Spleen (tissue), 11 donors: ENCODE measurements at regions not wholly inside any gene's neighbourhood (a gene's known extent, or its start where the extent isn't known, plus 50 kb on each side); places are given as distances from the start of the nearest gene placed in this dataset.

Experiments used
- DNase-seq: peaks from one replicate; pipeline ENCODE4 v3.0.0-alpha.2; 2020
- H3K27ac ChIP-seq, 8 donors: fragments of 200-600 bp; sonication (generic) in 7 of 8; 1 replicate in 4 of 8; 2 replicates in 4 of 8; pipeline versions ENCODE4 v1.5.0 to v1.8.0; 2016 to 2021; ENCODE audit warnings: inconsistent platforms in 4 of 8, mild to moderate bottlenecking in 4 of 8, moderate library complexity in 1 of 8
- H3K27me3 ChIP-seq, 7 donors: fragments of 200-600 bp; sonication (generic) in 6 of 7; replicated peaks in 1 of 7; 1 replicate in 4 of 7; 2 replicates in 3 of 7; pipeline versions ENCODE4 v1.5.0 to v1.8.0; 2016 to 2021; ENCODE audit warnings: inconsistent platforms in 3 of 7, mild to moderate bottlenecking in 1 of 7
- H3K36me3 ChIP-seq, 6 donors: fragments of 200-600 bp; sonication (generic) in 5 of 6; 1 replicate in 4 of 6; 2 replicates in 2 of 6; pipeline versions ENCODE4 v1.5.0 to v1.8.0; 2016 to 2021; ENCODE audit warnings: inconsistent platforms in 2 of 6
- H3K4me1 ChIP-seq, 6 donors: fragments of 200-600 bp; sonication (generic) in 5 of 6; 1 replicate in 3 of 6; 2 replicates in 3 of 6; pipeline versions ENCODE4 v1.5.0 to v1.8.0; 2016 to 2021; ENCODE audit warnings: inconsistent platforms in 3 of 6
- H3K4me3 ChIP-seq, 8 donors: fragments of 200-600 bp; sonication (generic) in 7 of 8; 1 replicate in 4 of 8; 2 replicates in 4 of 8; pipeline versions ENCODE4 v1.5.0 to v1.8.0; 2016 to 2021; ENCODE audit warnings: inconsistent platforms in 4 of 8, mild to moderate bottlenecking in 4 of 8, moderate library complexity in 2 of 8
- H3K9me3 ChIP-seq, 8 donors: fragments of 200-600 bp; sonication (generic) in 7 of 8; 1 replicate in 4 of 8; 2 replicates in 4 of 8; pipeline versions ENCODE4 v1.5.0 to v1.8.0; 2016 to 2021; ENCODE audit warnings: inconsistent platforms in 4 of 8
- CTCF ChIP-seq, 11 experiments: fragments of 200-600 bp in 7 of 11; fragments of 450-650 bp in 4 of 11; sonication (generic) in 4 of 11; IDR thresholded peaks in 8 of 11; conservative IDR thresholded peaks in 3 of 11; 1 replicate in 7 of 11; 2 replicates in 4 of 11; pipeline versions ENCODE4 v1.4.0 to v1.8.0; 2016 to 2021; ENCODE audit warnings: antibody characterized with exemption in 11 of 11, inconsistent platforms in 4 of 11, mild to moderate bottlenecking in 1 of 11
- POLR2A ChIP-seq, 3 donors: fragments of 450-650 bp; IDR thresholded peaks; one replicate each; pipeline ENCODE4 v1.5.1; 2017; ENCODE audit warnings: antibody characterized with exemption in 3 of 3, mild to moderate bottlenecking in 1 of 3
- POLR2AphosphoS5 ChIP-seq, 3 donors: sonication (generic); formaldehyde crosslinking; IDR thresholded peaks; one replicate each; pipeline ENCODE4 v1.5.1; 2017; ENCODE audit warnings: antibody characterized with exemption in 3 of 3
- WGBS, 5 donors: extraction: QIAGEN DNeasy Blood & Tissue Kit in 3 of 5; methylation state at CpG; one replicate each; pipeline versions ENCODE4 v1.1.5 to v1.1.7; 2013 to 2018; 5-methylcytosine and 5-hydroxymethylcytosine counted together
- intact Hi-C: fragments of 100-400 bp; cut with DNase I; formaldehyde crosslinking; loops from one replicate; pipeline ENCODE4 v1.15.0; 2023; ENCODE audit warnings: low total_unique reads
- donor health status: healthy with polysubstance abuse.
- donor health status: DM: no; HTN: no; CAD: no; lungs with moderate emphysema.
- donor health status: DM: no; HTN: no; CAD: no.
- donor health status: Bipolar disorder and iron deficiency.
- donor health status: healthy.
- donor health status: DM: no; HTN: no; CAD: no.
- donor health status: DM: yes; HTN: yes; CAD: no.

GRCh38 chr14:65287264-65288131, 125.0 kb upstream of the FUT8 start:
- peak; percentile 85 for DNase-seq
- peak overlapping the region in 1 of 8 donors; percentile 35 for H3K4me3 ChIP-seq
- H3K36me3 ChIP-seq: no peaks in the 10 kb centered on the region
- peak overlapping the region; percentile 55 to 89 (median 81) for H3K27ac ChIP-seq
- TF ChIP-seq CTCF (IDR thresholded peaks at IDR 0.05 in 8 of 11, conservative IDR thresholded peaks at IDR 0.05 in 3 of 11) (no peak), POLR2AphosphoS5 (IDR thresholded peaks at IDR 0.05) (peak in 2 of 3 donors; percentile 57 to 73)
- H3K27me3 ChIP-seq: no peaks in the 10 kb centered on the region
- peaks cover 8 to 80% (median 64%) of the 10 kb centered on the region in 6 donors for H3K4me1 ChIP-seq
- WGBS, 5 donors: 46 to 54% (median 50%) methylated on average over 26 to 29 of the region's 29 CpGs
- no peaks in the 10 kb centered on the region for H3K9me3 ChIP-seq
- intact Hi-C loops: no loop called here

DNA sequence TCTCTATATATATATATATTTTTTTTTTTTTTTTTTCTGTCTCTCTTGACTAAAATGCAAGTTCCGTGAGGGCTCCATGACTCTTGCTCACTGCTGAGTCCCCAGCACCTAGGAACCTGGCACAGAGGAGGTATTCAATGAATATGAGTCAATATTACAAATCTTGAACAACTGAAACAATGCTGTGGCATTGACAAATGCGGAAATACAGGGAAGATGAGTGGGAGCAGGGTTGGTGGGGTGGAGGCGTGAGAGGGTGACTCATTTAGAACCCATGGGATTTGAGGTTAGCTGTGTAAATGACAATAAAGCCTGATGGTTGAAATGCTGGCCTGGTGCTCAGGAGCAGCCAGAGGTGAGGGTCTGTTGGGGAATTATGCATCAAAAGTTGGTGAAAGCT, 121.7 kb upstream of the FUT8 start:
- H3K27ac ChIP-seq: peak overlapping the region in 4 of 8 donors; percentile 36 to 59 (median 54)
- no peak for TF ChIP-seq POLR2A (IDR thresholded peaks at IDR 0.05)
- TF ChIP-seq CTCF (IDR thresholded peaks at IDR 0.05 in 8 of 11, conservative IDR thresholded peaks at IDR 0.05 in 3 of 11): no peak
- no peak for TF ChIP-seq POLR2AphosphoS5 (IDR thresholded peaks at IDR 0.05)

DNA sequence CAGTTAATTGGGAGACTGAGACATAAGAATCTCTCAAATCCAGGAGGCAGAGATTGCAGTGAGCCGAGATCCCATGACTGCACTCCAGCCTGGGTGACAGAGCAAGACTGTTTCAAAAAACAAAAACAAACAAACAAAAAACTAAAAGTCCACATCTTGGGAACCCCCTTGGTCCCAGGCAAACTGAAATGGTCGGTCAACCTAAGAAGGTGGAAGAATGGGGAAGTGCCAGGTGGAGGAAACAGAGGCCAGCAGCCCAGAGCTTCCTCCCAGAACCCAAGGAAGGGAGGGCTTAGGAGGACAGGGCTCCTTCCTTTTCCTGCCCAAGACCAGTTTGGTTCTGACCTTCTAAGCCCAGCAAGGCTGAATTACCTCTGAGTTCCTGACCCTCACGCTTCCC, 121.0 kb upstream of the FUT8 start:
- intact Hi-C loops: no loop called here
- Histone ChIP-seq H3K4me3 (no peak overlapping the region), H3K9me3 (no peaks in the 10 kb centered on the region), H3K4me1 (peaks cover 0 to 53% (median 42%) of the 10 kb centered on the region in 6 donors), H3K36me3 (no peaks in the 10 kb centered on the region), H3K27ac (peak overlapping the region in 5 of 8 donors; percentile 27 to 59 (median 49)), H3K27me3 (no peaks in the 10 kb centered on the region)
- TF ChIP-seq CTCF (IDR thresholded peaks at IDR 0.05 in 8 of 11, conservative IDR thresholded peaks at IDR 0.05 in 3 of 11) (no peak), POLR2A (IDR thresholded peaks at IDR 0.05) (no peak), POLR2AphosphoS5 (IDR thresholded peaks at IDR 0.05) (no peak)
- WGBS, 5 donors: 45 to 59% (median 53%) methylated on average over 3 of the region's 3 CpGs
- no peak for DNase-seq

More for the DNA sequence above, 121.7 kb upstream of the FUT8 start:
- Histone ChIP-seq H3K4me1 (peaks cover 0 to 59% (median 45%) of the 10 kb centered on the region in 6 donors), H3K9me3 (no peaks in the 10 kb centered on the region), H3K27me3 (no peaks in the 10 kb centered on the region), H3K36me3 (no peaks in the 10 kb centered on the region), H3K4me3 (no peak overlapping the region)
- 70 to 82% (median 78%) methylated on average over 3 of the region's 3 CpGs for WGBS, 5 donors
- DNase-seq: no peak
- intact Hi-C loops: no loop called here

- no peaks in the 10 kb centered on the region for H3K36me3 ChIP-seq
- H3K9me3 ChIP-seq: no peaks in the 10 kb centered on the region
- 81 to 100% (median 90%) methylated on average over 1 of the region's 1 CpG for WGBS, 5 donors
- TF ChIP-seq POLR2A (IDR thresholded peaks at IDR 0.05) (no peak), POLR2AphosphoS5 (IDR thresholded peaks at IDR 0.05) (no peak), CTCF (IDR thresholded peaks at IDR 0.05 in 8 of 11, conservative IDR thresholded peaks at IDR 0.05 in 3 of 11) (no peak)
- H3K4me1 ChIP-seq: peaks cover 0 to 36% (median 19%) of the 10 kb centered on the region in 6 donors
- no peak overlapping the region for H3K4me3 ChIP-seq
- intact Hi-C loops: no loop called here
- H3K27ac ChIP-seq: no peak overlapping the region
- DNase-seq: no peak
- H3K27me3 ChIP-seq: no peaks in the 10 kb centered on the region
Measured at GRCh38 chr14:65294816-65295215, 117.7 kb upstream of the FUT8 start.
